SU-DHL-6 (cell line): ENCODE measurements at regions not wholly inside any gene's neighbourhood (a gene's known extent, or its start where the extent isn't known, plus 50 kb on each side); places are given as distances from the start of the nearest gene placed in this dataset.
A peak's percentile ranks its signal among the peaks of the same experiment; 100 is the strongest.

Experiments used
- H2AFZ ChIP-seq: fragments of 200-600 bp; sonication (generic); 2 replicates; pipeline ENCODE4 v1.6.1; 2014; ENCODE audit warnings: low read depth, mild to moderate bottlenecking, moderate library complexity, mixed read lengths, antibody characterized with exemption, low read length; ENCODE audit not compliant: severe bottlenecking
- H3F3A ChIP-seq: fragments of 200-600 bp; shearing (Covaris generic); 2 replicates; pipeline ENCODE4 v1.6.0; 2016; ENCODE audit warnings: antibody characterized with exemption, mild to moderate bottlenecking; ENCODE audit not compliant: insufficient read depth
- H3K27ac ChIP-seq: fragments of 200-600 bp; sonication (generic); 2 replicates; pipeline ENCODE4 v1.5.1; 2016; ENCODE audit warnings: low read depth, mild to moderate bottlenecking, low read length, moderate library complexity, mixed read lengths
- H3K27me3 ChIP-seq: fragments of 200-600 bp; sonication (generic), shearing (Covaris generic); 2 replicates; pipeline ENCODE4 v1.6.0; 2014; ENCODE audit warnings: mild to moderate bottlenecking, low read length
- H3K36me3 ChIP-seq: fragments of 200-600 bp; sonication (generic); 2 replicates; pipeline ENCODE4 v1.6.1; 2014; ENCODE audit warnings: mild to moderate bottlenecking, low read length, mixed read lengths
- H3K4me2 ChIP-seq: fragments of 300-600, 200-600 bp; shearing (Covaris generic), sonication (generic); 2 replicates; pipeline ENCODE4 v1.6.0; 2014; ENCODE audit warnings: low read length, low read depth, mild to moderate bottlenecking; ENCODE audit not compliant: poor library complexity, severe bottlenecking
- H3K4me3 ChIP-seq: fragments of 200-600 bp; sonication (generic); 2 replicates; pipeline ENCODE4 v1.5.1; 2014; ENCODE audit warnings: antibody characterized with exemption, low read length, mild to moderate bottlenecking, mixed read lengths; ENCODE audit not compliant: insufficient read depth, poor library complexity, severe bottlenecking
- H3K79me2 ChIP-seq: fragments of 200-600 bp; sonication (generic); 2 replicates; pipeline ENCODE4 v1.6.1; 2014; ENCODE audit warnings: mild to moderate bottlenecking, low read length, moderate library complexity; ENCODE audit not compliant: insufficient read depth
- H3K9ac ChIP-seq: fragments of 200-600 bp; sonication (generic); 2 replicates; pipeline ENCODE4 v1.7.0; 2014; ENCODE audit warnings: mild to moderate bottlenecking, low read length
- H3K9me2 ChIP-seq: fragments of 200-600 bp; sonication (generic); replicated peaks from 2 replicates; pipeline ENCODE4 v1.6.1; 2014; ENCODE audit warnings: low read length; ENCODE audit not compliant: insufficient read depth
- H3K9me3 ChIP-seq: fragments of 200-600 bp; sonication (generic); 2 replicates; pipeline ENCODE4 v1.6.1; 2014; ENCODE audit warnings: low read length, mixed read lengths; ENCODE audit not compliant: insufficient read depth
- H4K20me1 ChIP-seq: fragments of 200-600 bp; sonication (generic); 2 replicates; pipeline ENCODE4 v1.6.1; 2014; ENCODE audit warnings: low read depth, mild to moderate bottlenecking, antibody characterized with exemption, low read length, moderate library complexity, mixed read lengths
- CTCF ChIP-seq: fragments of 200-600 bp; sonication (generic); IDR thresholded peaks from one replicate; pipeline ENCODE4 v1.5.1; 2017; ENCODE audit warnings: antibody characterized with exemption, mild to moderate bottlenecking, low read length, moderate library complexity; ENCODE audit not compliant: insufficient read depth, poor library complexity, severe bottlenecking
- EZH2phosphoT487 ChIP-seq: fragments of 200-600 bp; sonication (generic), shearing (Covaris generic); conservative IDR thresholded peaks from 2 replicates; pipeline ENCODE4 v1.6.1; 2018; ENCODE audit warnings: mild to moderate bottlenecking, antibody characterized with exemption, low read length, moderate library complexity, mixed read lengths

DNA sequence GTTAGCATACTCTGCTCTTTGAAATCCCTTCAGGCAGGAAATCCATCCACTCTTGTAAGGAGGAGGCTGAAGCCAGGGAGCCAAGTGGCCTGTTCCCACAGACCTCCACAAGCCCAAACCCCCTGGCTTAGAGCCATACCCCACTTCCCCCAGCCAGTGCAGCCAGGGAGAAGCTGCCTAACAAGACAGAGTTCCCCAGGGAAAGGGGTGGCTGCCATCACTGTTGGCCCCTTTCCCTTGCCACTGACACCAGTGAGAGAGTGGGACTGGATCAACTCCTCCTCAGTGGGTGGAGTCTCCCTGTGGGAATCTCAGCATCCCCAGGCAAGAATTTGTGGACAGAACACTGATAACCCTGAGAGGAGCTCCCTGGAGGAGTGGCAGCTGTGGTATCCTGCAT lies 389.4 kb downstream of the PABPC4L start:
- H3K9me2 ChIP-seq, result no peaks in the 10 kb centered on the region
- no peaks in the 10 kb centered on the region for H4K20me1 ChIP-seq
- no peaks in the 10 kb centered on the region for H3K36me3 ChIP-seq
- no peak overlapping the region for H3K4me3 ChIP-seq
- H2AFZ ChIP-seq, result no peak overlapping the region
- no peaks in the 10 kb centered on the region for H3K27me3 ChIP-seq
- no peak overlapping the region for H3K4me2 ChIP-seq
- no peak for TF ChIP-seq CTCF
- no peak for TF ChIP-seq EZH2phosphoT487
- no peaks in the 10 kb centered on the region for H3K9me3 ChIP-seq
- H3K9ac ChIP-seq, result no peak overlapping the region
- H3K27ac ChIP-seq, result no peak overlapping the region
- no peaks in the 10 kb centered on the region for H3K79me2 ChIP-seq
- no peaks in the 10 kb centered on the region; the same call in 1 of the 2 replicates for H3F3A ChIP-seq

GRCh38 chr4:133808151-133808550 lies 393.4 kb downstream of the PABPC4L start:
- Histone ChIP-seq H3K9ac (no peak overlapping the region), H4K20me1 (no peaks in the 10 kb centered on the region), H3K9me2 (no peaks in the 10 kb centered on the region), H3K9me3 (no peaks in the 10 kb centered on the region), H3F3A (no peaks in the 10 kb centered on the region; the same call in 1 of the 2 replicates), H3K27ac (peak overlapping the region; percentile 72), H3K79me2 (no peaks in the 10 kb centered on the region), H2AFZ (no peak overlapping the region), H3K4me3 (no peak overlapping the region), H3K4me2 (peak overlapping the region; percentile 50), H3K27me3 (no peaks in the 10 kb centered on the region), H3K36me3 (no peaks in the 10 kb centered on the region)
- no peak for TF ChIP-seq CTCF
- TF ChIP-seq EZH2phosphoT487, result no peak

- Histone ChIP-seq H3K9me3 (no peaks in the 10 kb centered on the region), H2AFZ (no peak overlapping the region), H3K79me2 (no peaks in the 10 kb centered on the region), H3K9ac (no peak overlapping the region), H3K36me3 (no peaks in the 10 kb centered on the region), H3K27me3 (no peaks in the 10 kb centered on the region), H4K20me1 (no peaks in the 10 kb centered on the region), H3K4me2 (no peak overlapping the region), H3K27ac (no peak overlapping the region), H3K9me2 (no peaks in the 10 kb centered on the region), H3K4me3 (no peak overlapping the region), H3F3A (no peaks in the 10 kb centered on the region)
- TF ChIP-seq CTCF (no peak), EZH2phosphoT487 (no peak)
Measured at GRCh38 chr4:133803341-133803740, 398.2 kb downstream of the PABPC4L start.
